ENCODE measurements at regions not wholly inside any gene's neighbourhood (a gene's known extent, or its start where the extent isn't known, plus 50 kb on each side); places are given as distances from the start of the nearest gene placed in this dataset.

DNA sequence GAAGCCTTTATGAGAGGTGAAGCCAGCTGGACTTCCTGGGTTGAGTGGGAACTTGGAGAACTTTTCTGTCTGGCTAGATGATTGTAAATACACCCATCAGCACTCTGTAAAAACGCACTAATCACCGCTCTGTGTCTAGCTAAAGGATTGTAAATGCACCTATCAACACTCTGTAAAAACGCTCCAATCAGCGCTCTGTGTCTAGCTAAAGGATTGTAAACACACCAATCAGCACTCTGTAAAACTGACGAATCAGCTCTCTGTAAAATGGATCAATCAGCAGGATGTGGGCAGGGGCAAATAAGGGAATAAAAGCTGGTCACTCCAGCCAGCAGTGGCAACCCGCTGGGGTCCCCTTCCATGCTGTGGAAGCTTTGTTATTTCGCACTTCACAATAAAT lies 163.6 kb upstream of the SLC39A10 start (continued):
- TF ChIP-seq TAF1 (IDR thresholded peaks at IDR 0.05; ENCODE audit: borderline replicate concordance, low read depth, low read length), result no peak
- no peak for TF ChIP-seq CREM (IDR thresholded peaks at IDR 0.05; ENCODE audit: low read depth)
- TF ChIP-seq NFYB (IDR thresholded peaks at IDR 0.05; ENCODE audit: insufficient read depth, low read depth, low read length), result peak; percentile 72
- no peak for TF ChIP-seq FOXM1 (IDR thresholded peaks at IDR 0.05; ENCODE audit: low read depth, low read length)
- no peak for TF ChIP-seq SRF (IDR thresholded peaks at IDR 0.05; ENCODE audit: low read depth in 2 of 2, low read length in 2 of 2)

- intact Hi-C loops (cut with micrococcal nuclease; ENCODE audit: unreplicated experiment), result no loop called here
- TF ChIP-seq, protein P1, sequence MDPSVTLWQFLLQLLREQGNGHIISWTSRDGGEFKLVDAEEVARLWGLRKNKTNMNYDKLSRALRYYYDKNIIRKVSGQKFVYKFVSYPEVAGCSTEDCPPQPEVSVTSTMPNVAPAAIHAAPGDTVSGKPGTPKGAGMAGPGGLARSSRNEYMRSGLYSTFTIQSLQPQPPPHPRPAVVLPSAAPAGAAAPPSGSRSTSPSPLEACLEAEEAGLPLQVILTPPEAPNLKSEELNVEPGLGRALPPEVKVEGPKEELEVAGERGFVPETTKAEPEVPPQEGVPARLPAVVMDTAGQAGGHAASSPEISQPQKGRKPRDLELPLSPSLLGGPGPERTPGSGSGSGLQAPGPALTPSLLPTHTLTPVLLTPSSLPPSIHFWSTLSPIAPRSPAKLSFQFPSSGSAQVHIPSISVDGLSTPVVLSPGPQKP (IDR thresholded peaks at IDR 0.05; ENCODE audit: low read depth, low read length), result no peak
- TF ChIP-seq HCFC1 (IDR thresholded peaks at IDR 0.05; ENCODE audit: low read length), result no peak
- Histone ChIP-seq H4K20me1 (ENCODE audit: control insufficient read depth, insufficient read depth) (no peaks in the 10 kb centered on the region), H2AFZ (ENCODE audit: control insufficient read depth, low read depth, low read length) (no peak overlapping the region), H3K27me3 (replicated peaks in 1 of 2; ENCODE audit: control insufficient read depth in 2 of 2, insufficient read depth in 2 of 2, low read length in 1 of 2) (no peaks in the 10 kb centered on the region), H3K36me3 (ENCODE audit: control insufficient read depth in 2 of 2, insufficient read depth in 2 of 2, low read length in 1 of 2) (no peaks in the 10 kb centered on the region), H3K79me2 (ENCODE audit: control insufficient read depth, insufficient read depth, low read length) (no peaks in the 10 kb centered on the region), H3K27ac (ENCODE audit: control insufficient read depth, insufficient read depth) (no peak overlapping the region), H3K4me1 (ENCODE audit: control insufficient read depth, insufficient read depth, low read length) (no peaks in the 10 kb centered on the region), H3K4me3 (no peak overlapping the region), H3K9ac (ENCODE audit: control insufficient read depth, insufficient read depth, low read length) (no peak overlapping the region), H3K9me3 (replicated peaks; ENCODE audit: control insufficient read depth, insufficient read depth, low read length) (peaks cover 2% of the 10 kb centered on the region; the same call in 2 of the 3 replicates), H3K4me2 (ENCODE audit: control insufficient read depth, insufficient read depth) (no peak overlapping the region)
- peak; percentile 56 for FAIRE-seq
- in situ Hi-C loops (cut with MboI), result loop anchor here (10.0 kb wide), 1 partner anchor 164 kb away; the partner anchor contains the start of gene SLC39A10
- DNase-seq (ENCODE audit: low read depth, low spot score), result no peak
- POLR2A ChIA-PET, result interaction anchor here (0.6 kb wide), 1 partner anchor 142 kb away, joined by 3 read pairs; no protein-coding TSS in a partner anchor
- CTCF ChIA-PET, result interaction anchor here (1.0 to 3.0 kb wide), 3 partner anchors 8 to 170 kb away, joined by 3 to 17 read pairs (median 4); no protein-coding TSS in a partner anchor
- no peak for ATAC-seq
- SMC1A ChIA-PET (ENCODE audit: uncharacterized antibody, unreplicated experiment), result interaction anchor here (0.6 to 1.4 kb wide), 3 partner anchors 10 to 169 kb away, joined by 4 to 5 read pairs (median 4); no protein-coding TSS in a partner anchor
- no TSS peak for BruUV-seq (replicated peaks)
- RAD21 ChIA-PET (ENCODE audit: unreplicated experiment), result no interaction called here
- 97% methylated on average over 2 of the region's 2 CpGs for WGBS (ENCODE audit: insufficient coverage, insufficient replicate concordance, low lambda C conversion rate, missing lambda C conversion rate)
Observed at GRCh38 chr2:195490319-195490718, 166.7 kb upstream of the SLC39A10 start.

All from GM12878 (cell line).